Spleen (tissue), 7 donors: ENCODE measurements at regions not wholly inside any gene's neighbourhood (a gene's known extent, or its start where the extent isn't known, plus 50 kb on each side); places are given as distances from the start of the nearest gene placed in this dataset.

Experiments
- CTCF ChIP-seq, 11 experiments: fragments of 200-600 bp in 7 of 11; fragments of 450-650 bp in 4 of 11; sonication (generic) in 4 of 11; IDR thresholded peaks in 8 of 11; conservative IDR thresholded peaks in 3 of 11; 1 replicate in 7 of 11; 2 replicates in 4 of 11; pipeline versions ENCODE4 v1.4.0 to v1.8.0; 2016 to 2021; ENCODE audit warnings: antibody characterized with exemption in 11 of 11, inconsistent platforms in 4 of 11, mild to moderate bottlenecking in 1 of 11
- POLR2A ChIP-seq, 3 donors: fragments of 450-650 bp; IDR thresholded peaks; one replicate each; pipeline ENCODE4 v1.5.1; 2017; ENCODE audit warnings: antibody characterized with exemption in 3 of 3, mild to moderate bottlenecking in 1 of 3
- donor health status: DM: no; HTN: no; CAD: no; lungs with moderate emphysema.
- donor health status: DM: no; HTN: no; CAD: no.
- donor health status: DM: no; HTN: no; CAD: no.

DNA sequence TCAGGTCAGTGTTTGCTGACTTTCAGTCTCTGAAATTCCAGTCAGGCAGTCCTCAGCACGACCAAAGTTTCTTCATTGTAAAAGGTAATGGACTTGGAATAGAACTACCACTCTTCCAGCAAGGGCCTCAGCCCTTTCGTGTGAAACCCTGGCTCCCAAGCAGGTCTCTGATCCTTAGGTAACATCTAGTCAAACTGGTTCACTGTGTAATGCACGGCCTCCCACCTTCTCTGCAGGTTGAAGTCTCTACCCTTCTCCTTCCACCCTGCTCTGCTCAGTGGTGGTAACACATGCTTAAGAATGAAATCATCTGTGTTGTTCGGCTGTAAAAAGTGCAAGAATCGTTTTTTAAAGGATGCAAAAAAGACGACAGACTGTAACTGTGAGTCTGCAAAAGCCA, 287.2 kb upstream of the POU3F2 start:
- TF ChIP-seq CTCF (IDR thresholded peaks at IDR 0.05 in 8 of 11, conservative IDR thresholded peaks at IDR 0.05 in 3 of 11) (no peak), POLR2A (IDR thresholded peaks at IDR 0.05) (no peak)
